ENCODE measurements at regions not wholly inside any gene's neighbourhood (a gene's known extent, or its start where the extent isn't known, plus 50 kb on each side); places are given as distances from the start of the nearest gene placed in this dataset.

DNA sequence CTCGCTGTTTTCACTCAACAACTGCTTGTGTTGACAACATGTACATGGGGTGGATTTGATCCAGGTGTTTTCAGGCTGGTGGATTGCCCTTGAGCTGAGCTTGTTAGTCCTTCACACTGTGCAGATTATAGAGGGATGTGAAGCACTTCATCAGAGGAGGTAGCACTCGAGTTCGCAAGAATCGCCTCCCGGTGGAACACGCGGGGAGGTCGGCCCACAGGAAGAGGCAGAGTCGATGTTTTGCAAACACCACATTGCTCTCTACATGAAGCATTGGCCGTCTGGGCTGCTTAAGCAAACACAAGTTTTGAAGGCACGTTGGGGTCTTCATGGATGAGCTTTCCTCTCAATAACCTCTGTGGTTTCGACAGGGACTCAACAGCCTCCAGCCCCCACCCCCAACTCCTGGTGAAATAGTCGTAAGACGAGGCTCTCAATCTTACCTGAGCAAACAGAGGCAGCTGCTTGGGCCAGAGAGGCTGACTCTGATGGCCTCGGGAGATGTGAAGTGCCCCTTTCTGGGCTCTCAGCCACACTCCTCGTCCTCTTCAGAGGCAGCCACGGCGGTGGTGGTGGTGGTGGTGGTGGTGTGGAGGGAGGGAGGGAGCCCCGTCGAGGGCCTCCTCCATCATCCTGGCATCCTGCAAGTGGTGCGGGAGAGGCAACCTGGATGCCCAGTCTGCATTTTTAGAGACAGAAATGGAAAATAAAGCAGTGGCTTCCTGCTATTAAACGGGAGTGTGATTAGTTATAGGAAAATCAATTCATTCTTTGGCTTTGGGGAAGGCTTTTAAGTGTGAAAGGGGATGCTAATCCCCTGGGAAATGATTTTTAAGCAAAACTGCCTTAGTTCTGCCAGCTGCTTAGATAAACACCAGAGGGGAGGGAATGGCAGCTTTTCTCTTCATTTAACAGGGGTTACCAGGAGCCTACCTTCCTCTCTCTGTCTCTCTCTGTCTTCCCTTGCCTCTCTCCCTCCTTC is 552.5 kb upstream of the EEF2KMT start (continued):
- TF ChIP-seq TCF7L2 (IDR thresholded peaks at IDR 0.05; ENCODE audit: borderline replicate concordance, extremely low read depth, insufficient read depth, insufficient read length) = no peak
- no peak for TF ChIP-seq CEBPB (IDR thresholded peaks at IDR 0.05; ENCODE audit: low read depth)

DNA sequence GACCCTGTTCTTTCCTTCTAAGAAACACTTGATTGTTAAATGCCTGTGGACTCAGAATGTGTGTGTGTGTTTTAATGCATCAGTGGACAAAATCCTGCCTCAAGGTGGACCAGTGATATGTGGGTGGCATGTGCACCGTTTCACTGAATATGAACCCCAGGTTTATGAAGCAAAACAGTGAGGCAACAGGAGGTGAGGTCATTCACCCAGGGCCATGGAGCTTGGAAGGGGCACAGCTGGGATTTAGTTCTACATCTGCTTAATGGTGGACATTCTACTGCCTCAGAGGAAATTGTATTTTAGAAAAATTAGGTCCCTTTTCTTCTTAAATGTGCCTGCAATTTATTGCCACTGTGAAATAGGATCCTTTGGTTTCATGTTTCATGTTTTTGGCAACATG is 549.5 kb upstream of the EEF2KMT start:
- no peak for ATAC-seq
- Histone ChIP-seq H3K4me1 (ENCODE audit: control insufficient read depth in 1 of 2, insufficient read depth in 2 of 2, low read length in 2 of 2) (no peaks in the 10 kb centered on the region), H3K36me3 (ENCODE audit: control insufficient read depth in 1 of 2, insufficient read depth in 2 of 2, low read length in 2 of 2) (no peaks in the 10 kb centered on the region), H3K27me3 (ENCODE audit: insufficient read depth, low read length) (no peaks in the 10 kb centered on the region), H3K79me2 (ENCODE audit: insufficient read depth, low read length) (no peaks in the 10 kb centered on the region), H2AFZ (ENCODE audit: low read depth, low read length, poor library complexity, severe bottlenecking) (no peak overlapping the region), H3K9me2 (ENCODE audit: insufficient read depth) (no peaks in the 10 kb centered on the region), H3K4me2 (ENCODE audit: low read length) (no peak overlapping the region), H3K9me3 (ENCODE audit: control insufficient read depth in 1 of 2, insufficient read depth in 1 of 2, low read depth in 1 of 2, low read length in 2 of 2) (no peaks in the 10 kb centered on the region), H3K27ac (ENCODE audit: low read depth, low read length) (no peak overlapping the region), H3K4me3 (replicated peaks in 1 of 2; ENCODE audit: low read depth in 1 of 2, low read length in 2 of 2) (no peak overlapping the region), H4K20me1 (ENCODE audit: insufficient read depth) (no peaks in the 10 kb centered on the region), H3K9ac (ENCODE audit: low read length) (no peak overlapping the region)
- no peak for DNase-seq (ENCODE audit: low read depth, low spot score)
- ChIA-PET RAD21 (ENCODE audit: low non-redundant PET in 1 of 2, low total read pairs in 2 of 2, uncharacterized antibody in 2 of 2, unreplicated experiment in 2 of 2) (no interaction called here), CTCF (no interaction called here), POLR2A (no interaction called here)
- intact Hi-C loops (cut with micrococcal nuclease) = no loop called here
- no TSS peak for BruUV-seq (replicated peaks)
- TF ChIP-seq JUND (IDR thresholded peaks at IDR 0.05) = no peak
- no peak for TF ChIP-seq SP1 (IDR thresholded peaks at IDR 0.05; ENCODE audit: low read depth)
- TF ChIP-seq, protein P1, sequence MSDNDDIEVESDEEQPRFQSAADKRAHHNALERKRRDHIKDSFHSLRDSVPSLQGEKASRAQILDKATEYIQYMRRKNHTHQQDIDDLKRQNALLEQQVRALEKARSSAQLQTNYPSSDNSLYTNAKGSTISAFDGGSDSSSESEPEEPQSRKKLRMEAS (IDR thresholded peaks at IDR 0.05) = no peak
- no peak for TF ChIP-seq CEBPB (IDR thresholded peaks at IDR 0.05; ENCODE audit: low read depth)
- TF ChIP-seq REST (IDR thresholded peaks at IDR 0.05; ENCODE audit: low read depth) = no peak
- no peak for TF ChIP-seq ELF1 (IDR thresholded peaks at IDR 0.05; ENCODE audit: borderline replicate concordance, low read depth)
- no peak for TF ChIP-seq EGR1 (IDR thresholded peaks at IDR 0.05; ENCODE audit: low read depth)
- TF ChIP-seq TCF7L2 (IDR thresholded peaks at IDR 0.05; ENCODE audit: borderline replicate concordance, extremely low read depth, insufficient read depth, insufficient read length) = no peak
- TF ChIP-seq POLR2A (IDR thresholded peaks at IDR 0.05; ENCODE audit: borderline replicate concordance, extremely low read depth, insufficient read depth, insufficient read length) = no peak
- no peak for TF ChIP-seq SRF (IDR thresholded peaks at IDR 0.05; ENCODE audit: low read depth)
